ENCODE measurements at regions not wholly inside any gene's neighbourhood (a gene's known extent, or its start where the extent isn't known, plus 50 kb on each side); places are given as distances from the start of the nearest gene placed in this dataset.
"Not testable (repeated sequence)": the region's sequence is repeated elsewhere in the genome, so short reads cannot be mapped to it uniquely, and the experiment has no call there.

GRCh38 chr12:126282691-126283090 is 1217.5 kb downstream of the AACS start:
- no peak for DNase-seq (ENCODE audit: low spot score)
- in situ Hi-C loops (cut with MboI; ENCODE audit: low sequenced_read_pairs, unreplicated experiment): no loop called here
- no peak for TF ChIP-seq CTCF (IDR thresholded peaks at IDR 0.05; ENCODE audit: borderline replicate concordance, control extremely low read depth, extremely low read depth, insufficient read depth, missing control alignments)

GRCh38 chr12:126286203-126286602 is 1221.0 kb downstream of the AACS start:
- in situ Hi-C loops (cut with MboI; ENCODE audit: low sequenced_read_pairs, unreplicated experiment): no loop called here
- DNase-seq (ENCODE audit: low spot score): no peak
- TF ChIP-seq CTCF (IDR thresholded peaks at IDR 0.05; ENCODE audit: borderline replicate concordance, control extremely low read depth, extremely low read depth, insufficient read depth, missing control alignments): no peak

- in situ Hi-C loops (cut with MboI; ENCODE audit: low sequenced_read_pairs, unreplicated experiment): no loop called here
- no peak for DNase-seq (ENCODE audit: low spot score)
- TF ChIP-seq CTCF (IDR thresholded peaks at IDR 0.05; ENCODE audit: borderline replicate concordance, control extremely low read depth, extremely low read depth, insufficient read depth, missing control alignments): no peak
Measured at GRCh38 chr12:126290456-126290855, 1225.2 kb downstream of the AACS start.

GRCh38 chr12:126291987-126292386 is 1226.8 kb downstream of the AACS start:
- in situ Hi-C loops (cut with MboI; ENCODE audit: low sequenced_read_pairs, unreplicated experiment); DNase-seq (ENCODE audit: low spot score): not testable (repeated sequence)

- in situ Hi-C loops (cut with MboI; ENCODE audit: low sequenced_read_pairs, unreplicated experiment): no loop called here
- TF ChIP-seq CTCF (IDR thresholded peaks at IDR 0.05; ENCODE audit: borderline replicate concordance, control extremely low read depth, extremely low read depth, insufficient read depth, missing control alignments): no peak
- DNase-seq (ENCODE audit: low spot score): no peak
Measured at GRCh38 chr12:126295652-126296051, 1230.4 kb downstream of the AACS start.

GRCh38 chr12:126309278-126309677 is 1244.0 kb downstream of the AACS start:
- no peak for DNase-seq (ENCODE audit: low spot score)
- in situ Hi-C loops (cut with MboI; ENCODE audit: low sequenced_read_pairs, unreplicated experiment): no loop called here
- TF ChIP-seq CTCF (IDR thresholded peaks at IDR 0.05; ENCODE audit: borderline replicate concordance, control extremely low read depth, extremely low read depth, insufficient read depth, missing control alignments): no peak

- in situ Hi-C loops (cut with MboI; ENCODE audit: low sequenced_read_pairs, unreplicated experiment): no loop called here
Measured at GRCh38 chr12:126312457-126312856, 1247.2 kb downstream of the AACS start.

More at GRCh38 chr12:126312457-126312856, 1247.2 kb downstream of the AACS start:
- no peak for TF ChIP-seq CTCF (IDR thresholded peaks at IDR 0.05; ENCODE audit: borderline replicate concordance, control extremely low read depth, extremely low read depth, insufficient read depth, missing control alignments)
- no peak for DNase-seq (ENCODE audit: low spot score)

Data from GM13976 (cell line).